Adrenal gland (tissue), 9 donors: ENCODE measurements at regions not wholly inside any gene's neighbourhood (a gene's known extent, or its start where the extent isn't known, plus 50 kb on each side); places are given as distances from the start of the nearest gene placed in this dataset.

ENCODE experiments used
- DNase-seq, 7 donors: peaks; one replicate each; pipeline ENCODE4 v3.0.0-alpha.2; 2019 to 2020
- H3K27ac ChIP-seq, 5 donors: fragments of 200-600 bp; sonication (generic) in 4 of 5; 1 replicate in 3 of 5; 2 replicates in 2 of 5; pipeline versions ENCODE4 v1.5.1 to v1.8.0; 2016 to 2020; ENCODE audit warnings: mild to moderate bottlenecking in 1 of 5
- H3K27me3 ChIP-seq: fragments of 200-600 bp; 2 replicates; pipeline ENCODE4 v1.8.0; 2021
- H3K36me3 ChIP-seq, 2 donors: fragments of 200-600 bp; replicated peaks in 1 of 2; 1 replicate in 1 of 2; 2 replicates in 1 of 2; pipeline versions ENCODE4 v1.5.1 to v1.8.0; 2018 to 2022
- H3K4me1 ChIP-seq, 2 donors: fragments of 200-600 bp; replicated peaks in 1 of 2; 1 replicate in 1 of 2; 2 replicates in 1 of 2; pipeline versions ENCODE4 v1.5.1 to v1.8.0; 2018 to 2021
- H3K4me3 ChIP-seq, 4 donors: fragments of 200-600 bp; sonication (generic) in 3 of 4; one replicate each; pipeline ENCODE4 v1.5.1; 2016 to 2018
- H3K9me3 ChIP-seq, 3 donors: fragments of 200-600 bp; sonication (generic) in 1 of 3; replicated peaks in 1 of 3; 1 replicate in 2 of 3; 2 replicates in 1 of 3; pipeline versions ENCODE4 v1.5.1 to v1.8.0; 2016 to 2021
- CTCF ChIP-seq, 6 experiments: fragments of 450-650 bp in 4 of 6; fragments of 200-600 bp in 2 of 6; sonication (generic) in 1 of 6; IDR thresholded peaks; 1 replicate in 5 of 6; 2 replicates in 1 of 6; pipeline versions ENCODE4 v1.5.1 to v1.8.0; 2016 to 2021; ENCODE audit warnings: antibody characterized with exemption in 6 of 6, mild to moderate bottlenecking in 2 of 6, moderate library complexity in 1 of 6
- POLR2A ChIP-seq, 2 donors: fragments of 450-650 bp; IDR thresholded peaks; one replicate each; pipeline ENCODE4 v1.6.1; 2017; ENCODE audit warnings: antibody characterized with exemption in 2 of 2, mild to moderate bottlenecking in 2 of 2, moderate library complexity in 1 of 2
- WGBS, 4 donors: extraction: QIAGEN DNeasy Blood & Tissue Kit in 2 of 4; methylation state at CpG; one replicate each; pipeline versions ENCODE4 v1.1.5 to v1.1.7; 2013 to 2017; 5-methylcytosine and 5-hydroxymethylcytosine counted together
- intact Hi-C, 2 donors: fragments of 100-400 bp; cut with DNase I; formaldehyde crosslinking; loops; one replicate each; pipeline versions ENCODE4 v1.14.1 to v1.15.0; 2022 to 2023
- donor health status: healthy with polysubstance abuse.
- donor health status: Bipolar disorder and iron deficiency.
- donor health status: DM: yes; HTN: yes; CAD: no.
- donor health status: DM: no; HTN: no; CAD: no.
- donor health status: DM: no; HTN: no; CAD: no.

GRCh38 chr9:3708751-3709150 lies 182.9 kb upstream of the RFX3 start:
- no peaks in the 10 kb centered on the region for H3K4me1 ChIP-seq
- DNase-seq = peak in 5 of 7 donors; percentile 23 to 45 (median 34)
- H3K27ac ChIP-seq = no peak overlapping the region
- intact Hi-C loops = no loop called here
- H3K4me3 ChIP-seq = no peak overlapping the region
- no peaks in the 10 kb centered on the region for H3K27me3 ChIP-seq
- H3K9me3 ChIP-seq = peaks cover 0 to 5% (median 0%) of the 10 kb centered on the region in 3 donors
- no peaks in the 10 kb centered on the region for H3K36me3 ChIP-seq
- WGBS, 4 donors = 20 to 67% (median 36%) methylated on average over 1 of the region's 1 CpG
- TF ChIP-seq CTCF (IDR thresholded peaks at IDR 0.05) (no peak), POLR2A (IDR thresholded peaks at IDR 0.05) (no peak)

GRCh38 chr9:3704890-3705289 lies 179.1 kb upstream of the RFX3 start:
- H3K36me3 ChIP-seq = no peaks in the 10 kb centered on the region
- WGBS, 4 donors = 63 to 83% (median 78%) methylated on average over 2 of the region's 2 CpGs
- intact Hi-C loops = no loop called here
- no peak for DNase-seq
- TF ChIP-seq POLR2A (IDR thresholded peaks at IDR 0.05) (no peak), CTCF (IDR thresholded peaks at IDR 0.05) (no peak)
- no peaks in the 10 kb centered on the region for H3K4me1 ChIP-seq
- H3K4me3 ChIP-seq = no peak overlapping the region
- H3K9me3 ChIP-seq = peaks cover 0 to 5% (median 0%) of the 10 kb centered on the region in 3 donors
- H3K27ac ChIP-seq = no peak overlapping the region
- H3K27me3 ChIP-seq = no peaks in the 10 kb centered on the region

GRCh38 chr9:3700772-3701171 lies 175.0 kb upstream of the RFX3 start:
- intact Hi-C loops = no loop called here
- H3K4me1 ChIP-seq = no peaks in the 10 kb centered on the region

GRCh38 chr9:3699883-3700282 lies 174.1 kb upstream of the RFX3 start:
- Histone ChIP-seq H3K27ac (no peak overlapping the region), H3K27me3 (no peaks in the 10 kb centered on the region), H3K4me3 (no peak overlapping the region), H3K9me3 (no peaks in the 10 kb centered on the region), H3K36me3 (no peaks in the 10 kb centered on the region), H3K4me1 (no peaks in the 10 kb centered on the region)
- WGBS, 4 donors = 83 to 91% (median 90%) methylated on average over 3 of the region's 3 CpGs
- TF ChIP-seq POLR2A (IDR thresholded peaks at IDR 0.05) (no peak), CTCF (IDR thresholded peaks at IDR 0.05) (no peak)
- intact Hi-C loops = no loop called here
- DNase-seq = no peak

More at GRCh38 chr9:3700772-3701171, 175.0 kb upstream of the RFX3 start:
- Histone ChIP-seq H3K4me3 (no peak overlapping the region), H3K27ac (no peak overlapping the region), H3K9me3 (no peaks in the 10 kb centered on the region), H3K27me3 (no peaks in the 10 kb centered on the region), H3K36me3 (no peaks in the 10 kb centered on the region)
- TF ChIP-seq POLR2A (IDR thresholded peaks at IDR 0.05) (no peak), CTCF (IDR thresholded peaks at IDR 0.05) (no peak)
- WGBS, 4 donors = 68 to 80% (median 76%) methylated on average over 2 of the region's 2 CpGs
- no peak for DNase-seq
